Left hindlimb (tissue), 1 donor: ENCODE measurements at regions not wholly inside any gene's neighbourhood (a gene's known extent, or its start where the extent isn't known, plus 50 kb on each side); places are given as distances from the start of the nearest gene placed in this dataset.

Experiments
- DNase-seq: peaks from one replicate; pipeline ENCODE4 v3.0.0-alpha.2; 2018

DNA sequence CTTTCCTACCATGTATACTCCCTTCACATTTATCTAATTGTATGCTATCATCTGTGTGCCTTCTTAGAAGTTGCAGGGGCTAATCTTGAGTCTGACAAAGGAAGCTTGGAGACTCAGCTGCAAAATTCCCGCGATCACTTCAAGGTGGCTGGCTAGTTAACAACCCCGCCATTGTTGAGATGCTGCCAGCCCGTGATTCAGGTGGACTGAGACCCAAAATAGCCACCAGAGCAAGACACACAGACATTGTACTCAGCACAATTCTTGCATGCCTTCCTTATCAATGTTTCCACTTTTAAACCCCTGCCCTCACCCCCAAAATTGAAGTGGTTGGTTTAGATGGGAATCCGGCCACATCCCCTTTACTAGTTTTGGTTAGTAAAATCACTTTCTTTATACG is 225.8 kb upstream of the ZNF717 start:
- no peak for DNase-seq

DNA sequence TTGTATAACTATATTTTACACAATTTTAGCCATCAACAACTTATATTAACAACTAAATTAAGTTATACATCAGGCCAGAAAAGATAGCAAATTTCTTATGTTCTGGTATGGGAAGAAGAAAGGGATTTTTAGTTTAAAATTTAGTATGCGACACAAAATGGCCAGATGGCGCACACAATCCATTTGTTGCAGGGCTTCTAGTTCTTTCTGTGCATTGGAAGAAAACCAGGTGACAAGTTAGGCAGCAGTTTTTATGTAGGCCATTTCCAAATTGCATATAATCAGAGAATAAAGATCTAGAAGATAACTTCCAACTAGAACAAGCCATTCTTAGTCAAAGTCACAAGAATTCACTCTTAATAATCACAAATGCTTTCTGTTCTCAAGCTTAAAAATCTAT is 230.1 kb upstream of the ZNF717 start:
- DNase-seq = no peak

DNA sequence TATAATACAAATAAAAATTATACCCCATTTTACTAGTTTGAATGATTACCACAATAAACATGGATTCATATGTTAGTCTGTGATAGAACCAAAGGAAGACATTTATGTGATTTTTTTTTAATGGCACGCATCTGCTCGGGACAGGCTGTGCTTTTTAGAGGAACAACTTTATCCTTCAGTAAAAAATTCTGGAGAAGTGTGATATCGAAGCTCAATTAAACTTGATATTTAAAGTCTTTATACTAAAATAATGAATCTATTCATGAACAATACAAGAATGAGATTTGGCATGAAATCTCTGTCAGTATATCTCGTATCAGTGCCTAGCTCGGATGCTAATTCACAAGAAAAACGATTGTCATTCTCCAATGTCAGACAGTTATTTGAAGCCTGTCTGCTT is 230.8 kb upstream of the ZNF717 start:
- DNase-seq = no peak

DNA sequence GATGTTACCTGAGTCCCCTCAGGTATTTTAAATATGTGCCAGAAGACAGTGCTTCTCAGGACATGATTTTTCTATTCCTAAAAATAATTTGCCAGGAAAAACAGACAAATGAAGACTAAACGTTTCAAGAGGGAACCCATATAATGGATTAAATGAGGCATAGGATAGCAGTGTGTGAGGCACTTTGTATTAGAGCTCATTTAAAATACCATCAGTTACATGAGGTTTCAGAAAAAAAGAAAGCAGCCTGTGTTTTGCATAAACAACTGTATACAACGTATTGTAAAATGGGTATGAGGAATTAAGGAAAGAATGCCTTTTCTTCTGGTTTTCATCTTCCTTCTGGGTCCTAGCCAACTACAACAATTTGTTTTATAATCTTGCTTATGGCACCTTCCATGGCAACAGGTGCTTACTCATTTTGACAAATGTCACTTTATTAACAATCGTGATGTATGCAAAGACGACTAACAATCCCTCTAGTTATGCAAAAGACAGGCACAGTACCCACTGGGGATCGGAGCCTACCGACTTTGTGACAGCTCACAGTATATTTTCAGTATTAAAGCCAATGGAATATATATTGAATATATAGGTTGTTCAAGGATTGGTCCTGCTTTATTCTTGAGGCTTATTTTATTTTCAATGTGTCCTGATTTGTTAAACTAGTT is 231.6 kb upstream of the ZNF717 start:
- DNase-seq = no peak

GRCh38 chr3:76021376-76021775 is 236.0 kb upstream of the ZNF717 start:
- DNase-seq = no peak

DNA sequence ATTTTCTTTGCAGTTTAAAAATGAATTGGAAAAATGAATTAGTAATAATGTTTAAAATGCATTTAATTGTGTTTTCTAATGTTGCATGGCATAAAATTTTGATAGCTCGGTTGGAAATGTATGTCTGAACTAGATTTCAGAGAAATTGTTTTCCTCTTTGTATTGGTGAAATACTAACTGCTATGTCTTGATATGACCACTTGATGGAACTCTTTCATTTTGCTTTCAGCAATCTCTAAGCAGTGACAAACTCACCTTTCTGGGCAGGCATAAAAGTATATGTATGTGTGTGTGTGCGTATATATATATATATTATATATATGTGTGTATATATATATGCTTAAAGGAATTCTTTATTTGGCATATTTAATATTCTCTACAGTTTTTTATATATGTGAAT is 239.3 kb upstream of the ZNF717 start:
- DNase-seq = no peak

DNA sequence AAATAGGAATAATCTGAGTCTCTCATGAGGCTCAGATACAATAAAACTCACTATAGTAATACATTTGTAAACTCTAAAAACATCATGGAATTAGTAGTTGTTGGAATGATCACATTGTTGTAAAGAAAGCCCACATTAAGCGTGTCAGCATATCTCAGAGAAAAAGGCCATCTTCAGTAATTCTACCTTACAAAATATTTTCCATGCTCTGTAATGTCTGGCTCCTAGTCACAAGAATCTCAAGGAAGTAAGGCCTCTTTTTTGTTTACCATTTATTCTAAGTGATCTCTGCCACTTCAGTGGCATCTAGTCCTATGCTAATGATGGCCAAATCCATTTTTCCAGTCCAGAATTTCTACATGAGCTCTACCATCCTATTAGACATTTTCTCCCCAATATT is 240.2 kb upstream of the ZNF717 start:
- no peak for DNase-seq

- DNase-seq = no peak
Measured at GRCh38 chr3:76026379-76026778, 241.0 kb upstream of the ZNF717 start.

DNA sequence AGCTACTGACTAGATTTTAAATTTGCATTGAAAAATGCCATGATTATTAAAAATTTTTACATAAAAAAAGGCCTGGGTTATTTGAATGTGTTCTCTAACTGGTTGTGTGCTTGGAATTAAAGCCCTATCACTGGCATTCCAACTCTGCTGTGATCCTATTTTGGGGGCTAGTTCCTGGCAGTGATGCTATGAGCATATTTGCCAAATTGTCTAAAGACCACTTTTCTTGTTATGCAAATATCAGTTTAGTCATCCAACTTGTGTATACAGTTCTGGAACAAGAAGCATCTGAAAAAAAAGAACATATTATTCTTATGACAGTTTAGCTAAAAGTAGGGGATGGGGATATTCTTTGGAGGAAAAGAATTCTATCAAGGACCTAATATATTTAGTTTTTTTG is 243.4 kb upstream of the ZNF717 start:
- DNase-seq = no peak

DNA sequence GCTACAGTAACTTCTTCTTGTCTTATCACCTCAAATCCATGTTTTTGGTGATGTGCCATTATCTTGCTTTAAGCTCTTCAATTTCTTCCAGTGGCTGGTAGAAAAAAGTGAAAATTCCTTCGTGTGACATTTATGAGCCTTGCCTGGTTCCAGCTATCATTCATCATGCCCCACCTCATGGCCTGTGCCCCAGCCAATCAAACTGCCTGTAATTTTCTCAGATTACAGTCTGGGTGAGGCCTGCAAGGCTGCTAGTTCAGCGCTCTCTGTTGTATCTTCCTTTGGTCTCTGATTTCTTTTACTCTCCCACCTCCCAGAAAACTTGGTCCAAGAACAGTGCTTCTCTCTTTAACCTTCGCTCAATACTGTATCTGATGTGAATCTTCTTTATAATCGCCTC is 249.3 kb upstream of the ZNF717 start:
- DNase-seq = no peak

DNA sequence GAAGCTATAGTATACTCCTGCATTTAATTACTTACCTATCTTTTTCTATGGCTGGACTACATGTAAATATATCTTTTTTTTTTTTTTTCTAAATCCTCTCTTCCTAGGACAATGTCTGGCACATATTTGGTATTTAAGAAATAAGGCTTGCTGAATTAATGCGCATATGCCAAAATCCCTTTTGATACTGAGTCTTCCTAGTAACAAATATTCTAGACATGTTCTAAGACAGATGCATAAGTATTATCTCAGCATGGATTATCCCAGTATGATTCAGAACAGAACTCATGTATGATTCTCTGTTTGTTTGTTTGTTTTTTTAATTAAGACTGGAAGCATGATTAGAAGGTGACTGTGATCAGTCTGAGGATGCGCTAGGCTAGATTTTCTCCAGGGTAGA is 249.8 kb upstream of the ZNF717 start:
- DNase-seq = no peak

DNA sequence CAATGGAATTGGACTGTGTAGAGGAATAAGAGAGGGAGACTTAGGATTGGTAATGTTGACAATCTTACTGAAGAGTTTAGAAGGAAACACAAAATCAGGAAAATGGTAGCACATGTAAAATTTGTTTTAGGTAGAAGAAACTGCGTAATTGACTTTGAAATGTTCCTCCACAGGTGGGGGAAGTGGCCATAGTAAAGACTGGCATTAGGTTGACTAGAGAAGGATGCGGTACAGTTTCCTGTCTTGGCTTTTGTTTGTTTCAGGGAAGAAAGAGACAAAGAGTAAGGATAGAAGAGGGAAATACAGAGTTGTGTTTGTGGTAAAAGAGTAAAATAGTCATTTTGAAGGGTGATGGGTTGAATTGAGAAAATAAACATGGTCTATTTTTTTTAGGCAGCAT is 253.6 kb upstream of the ZNF717 start:
- DNase-seq = no peak

GRCh38 chr3:76039431-76039830 is 254.1 kb upstream of the ZNF717 start:
- no peak for DNase-seq

DNA sequence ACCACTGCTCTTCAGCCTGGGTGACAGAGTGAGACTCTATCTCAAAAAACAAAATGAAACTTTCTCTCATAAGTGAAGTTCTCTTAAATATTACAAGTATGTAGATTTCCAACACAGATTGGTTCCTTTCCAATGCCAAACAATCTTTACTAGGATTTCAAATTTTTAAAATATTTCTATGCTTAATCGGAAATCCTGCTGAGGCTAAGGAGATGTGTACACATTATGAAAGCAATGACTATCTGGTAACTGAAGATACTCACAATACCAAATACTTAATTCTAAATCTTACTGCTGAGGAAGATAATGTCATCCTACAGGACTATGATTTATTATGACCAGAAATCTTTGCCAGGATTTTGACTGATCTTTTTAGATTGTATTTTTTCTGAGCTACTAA is 255.6 kb upstream of the ZNF717 start:
- no peak for DNase-seq

GRCh38 chr3:76043746-76044145 is 258.4 kb upstream of the ZNF717 start:
- DNase-seq = no peak

GRCh38 chr3:76044601-76045600 is 259.6 kb upstream of the ZNF717 start:
- DNase-seq = no peak

GRCh38 chr3:76047368-76047767 is 262.0 kb upstream of the ZNF717 start:
- DNase-seq = no peak

- DNase-seq = no peak
Measured at GRCh38 chr3:76049776-76050175, 264.4 kb upstream of the ZNF717 start.

DNA sequence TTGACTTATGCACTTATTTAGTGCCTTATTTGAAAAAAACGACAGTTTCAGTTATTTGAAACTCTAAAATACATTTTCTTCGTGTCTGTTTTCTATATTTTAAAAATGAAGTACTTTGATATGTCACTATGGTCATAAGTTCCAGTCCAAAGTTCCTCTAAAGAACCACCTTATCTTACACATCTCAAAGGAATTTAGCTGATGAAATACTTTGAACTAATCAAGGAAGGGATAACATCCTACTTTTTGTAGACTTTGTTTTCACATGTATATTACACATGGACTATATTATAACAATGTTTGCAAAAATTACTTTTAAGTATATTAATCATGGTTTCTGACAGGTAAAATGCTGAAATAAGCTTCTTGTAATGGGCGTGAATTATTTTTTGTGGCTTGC is 265.8 kb upstream of the ZNF717 start:
- DNase-seq = no peak

GRCh38 chr3:76054404-76054803 is 269.1 kb upstream of the ZNF717 start:
- DNase-seq = no peak

GRCh38 chr3:76061654-76062053 is 276.3 kb upstream of the ZNF717 start:
- no peak for DNase-seq

- DNase-seq = no peak
Measured at GRCh38 chr3:76063019-76063418, 277.7 kb upstream of the ZNF717 start.

- no peak for DNase-seq
Measured at GRCh38 chr3:76063811-76064210, 278.5 kb upstream of the ZNF717 start.

DNA sequence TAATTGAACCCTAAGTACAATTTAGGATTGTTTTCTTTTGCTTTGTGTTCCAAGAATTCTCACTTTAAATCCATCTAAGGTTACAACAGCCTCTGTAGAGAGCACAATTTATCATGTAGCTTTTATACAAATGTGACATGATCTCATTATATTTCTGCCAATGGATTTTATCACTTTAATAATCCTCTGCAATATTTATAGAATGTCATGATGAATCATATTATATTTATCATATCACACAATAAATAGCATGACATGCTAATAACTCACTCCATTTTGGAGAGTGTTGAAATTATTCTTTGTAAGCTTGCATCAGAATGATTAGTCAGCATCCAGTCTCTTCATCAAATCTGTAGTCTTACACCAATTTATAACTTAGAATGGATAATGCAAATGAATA is 280.6 kb upstream of the ZNF717 start:
- DNase-seq = no peak
